ENCODE measurements at regions not wholly inside any gene's neighbourhood (a gene's known extent, or its start where the extent isn't known, plus 50 kb on each side); places are given as distances from the start of the nearest gene placed in this dataset.
A peak's percentile ranks its signal among the peaks of the same experiment; 100 is the strongest.
"Not testable (repeated sequence)": the region's sequence is repeated elsewhere in the genome, so short reads cannot be mapped to it uniquely, and the experiment has no call there.

- DNase-seq = no peak
Measured at GRCh38 chrX:151042842-151043241, 59.7 kb downstream of the HMGB3 start.

- DNase-seq = not testable (repeated sequence)
Measured at GRCh38 chrX:151066373-151066772, 83.2 kb downstream of the HMGB3 start.

GRCh38 chrX:151073767-151074166 is 90.6 kb downstream of the HMGB3 start:
- DNase-seq = no peak

GRCh38 chrX:151081016-151081415 is 95.4 kb upstream of the GPR50 start:
- no peak for DNase-seq

GRCh38 chrX:151082077-151082948 is 94.1 kb upstream of the GPR50 start:
- DNase-seq = no peak

- DNase-seq = no peak
Measured at GRCh38 chrX:151084454-151084853, 91.9 kb upstream of the GPR50 start.

- DNase-seq = no peak
Measured at GRCh38 chrX:151085207-151085606, 91.2 kb upstream of the GPR50 start.

GRCh38 chrX:151088221-151088620 is 88.2 kb upstream of the GPR50 start:
- DNase-seq = no peak

- peak; percentile 2 for DNase-seq
Measured at GRCh38 chrX:151099001-151099400, 77.4 kb upstream of the GPR50 start.

GRCh38 chrX:151100799-151101198 is 75.6 kb upstream of the GPR50 start:
- no peak for DNase-seq

GRCh38 chrX:151113200-151113599 is 63.2 kb upstream of the GPR50 start:
- not testable (repeated sequence) for DNase-seq

All from GF-D8 (cell line).